Transverse colon (tissue), 4 donors: ENCODE measurements at regions not wholly inside any gene's neighbourhood (a gene's known extent, or its start where the extent isn't known, plus 50 kb on each side); places are given as distances from the start of the nearest gene placed in this dataset.
"Not testable (repeated sequence)": the region's sequence is repeated elsewhere in the genome, so short reads cannot be mapped to it uniquely, and the experiment has no call there.

Experiments used
- DNase-seq: peaks from one replicate; pipeline ENCODE4 v3.0.0-alpha.2; 2019
- H3K27ac ChIP-seq, 4 donors: fragments of 200-600 bp; sonication (generic); 2 replicates each; pipeline ENCODE4 v1.5.1; 2016 to 2018; ENCODE audit warnings: inconsistent platforms in 4 of 4
- H3K27me3 ChIP-seq: fragments of 200-600 bp; sonication (generic); 2 replicates; pipeline ENCODE4 v1.5.1; 2017; ENCODE audit warnings: inconsistent platforms
- H3K36me3 ChIP-seq, 4 donors: fragments of 200-600 bp; sonication (generic); 2 replicates each; pipeline ENCODE4 v1.5.1; 2017 to 2019; ENCODE audit warnings: inconsistent platforms in 4 of 4
- H3K4me1 ChIP-seq, 4 donors: fragments of 200-600 bp; sonication (generic); 2 replicates each; pipeline ENCODE4 v1.5.1; 2017 to 2020; ENCODE audit warnings: inconsistent platforms in 4 of 4
- H3K4me3 ChIP-seq, 4 donors: fragments of 200-600 bp; sonication (generic); 1 replicate in 1 of 4; 2 replicates in 3 of 4; pipeline versions ENCODE4 v1.5.1 to v1.6.1; 2017 to 2019; ENCODE audit warnings: inconsistent platforms in 4 of 4
- H3K9me3 ChIP-seq, 2 donors: fragments of 200-600 bp; sonication (generic); 2 replicates each; pipeline ENCODE4 v1.5.1; 2017 to 2019; ENCODE audit warnings: inconsistent platforms in 2 of 2
- CTCF ChIP-seq, 5 experiments: fragments of 200-600 bp in 3 of 5; fragments of 450-650 bp in 2 of 5; sonication (generic) in 3 of 5; IDR thresholded peaks; 1 replicate in 2 of 5; 2 replicates in 3 of 5; pipeline ENCODE4 v1.5.1; 2016 to 2017; ENCODE audit warnings: antibody characterized with exemption in 5 of 5, inconsistent platforms in 3 of 5, mild to moderate bottlenecking in 2 of 5, moderate library complexity in 1 of 5
- EP300 ChIP-seq: sonication (generic); formaldehyde crosslinking; IDR thresholded peaks from one replicate; pipeline ENCODE4 v1.6.1; 2017; ENCODE audit warnings: antibody characterized with exemption, low read depth
- POLR2A ChIP-seq: fragments of 450-650 bp; IDR thresholded peaks from one replicate; pipeline ENCODE4 v1.6.1; 2016; ENCODE audit warnings: antibody characterized with exemption, mild to moderate bottlenecking, moderate library complexity
- POLR2AphosphoS5 ChIP-seq, 3 donors: sonication (generic); formaldehyde crosslinking; IDR thresholded peaks; one replicate each; pipeline ENCODE4 v1.6.1; 2016; ENCODE audit warnings: antibody characterized with exemption in 3 of 3
- WGBS, 2 donors: methylation state at CpG; one replicate each; pipeline ENCODE4 v1.1.5; 2018; ENCODE audit warnings: low coverage in 1 of 2; 5-methylcytosine and 5-hydroxymethylcytosine counted together
- in situ Hi-C, 4 donors: fragments of 200-750 bp; cut with MboI; loops; one replicate each; pipeline versions ENCODE4 v1.15.0 to v1.15.1; 2017; ENCODE audit warnings: low sequenced_read_pairs in 3 of 4, low pct_ligation_motif_present in 1 of 4, low pct_unique_long_range_greater_than_20kb in 1 of 4
- intact Hi-C: fragments of 100-400 bp; cut with DNase I; formaldehyde crosslinking; loops from one replicate; pipeline ENCODE4 v1.15.1; 2023; ENCODE audit warnings: low total_unique reads

- H3K36me3 ChIP-seq, result no peaks in the 10 kb centered on the region
- WGBS, 2 donors, result 94% methylated on average over 4 of the region's 4 CpGs; no CpG with 5 or more reads in 1 of the 2 donors
- intact Hi-C loops, result no loop called here
- no peak overlapping the region for H3K27ac ChIP-seq
- H3K9me3 ChIP-seq, result no peaks in the 10 kb centered on the region
- H3K4me1 ChIP-seq, result no peaks in the 10 kb centered on the region
- TF ChIP-seq CTCF (IDR thresholded peaks at IDR 0.05) (no peak), EP300 (no peak), POLR2AphosphoS5 (IDR thresholded peaks at IDR 0.05) (no peak), POLR2A (no peak)
- in situ Hi-C loops, result no loop called here
- no peaks in the 10 kb centered on the region for H3K27me3 ChIP-seq
- H3K4me3 ChIP-seq, result no peak overlapping the region
- DNase-seq, result no peak
Observed at GRCh38 chr2:36165132-36165531, 190.4 kb upstream of the CRIM1 start.

GRCh38 chr2:36163520-36164254 is 191.9 kb upstream of the CRIM1 start:
- in situ Hi-C loops, result no loop called here
- H3K4me3 ChIP-seq, result no peak overlapping the region
- WGBS, 2 donors, result 80 to 96% methylated on average over 2 to 3 of the region's 3 CpGs
- intact Hi-C loops, result no loop called here
- no peak for DNase-seq
- H3K4me1 ChIP-seq, result no peaks in the 10 kb centered on the region
- H3K27me3 ChIP-seq, result no peaks in the 10 kb centered on the region
- H3K9me3 ChIP-seq, result no peaks in the 10 kb centered on the region
- no peak overlapping the region for H3K27ac ChIP-seq
- TF ChIP-seq CTCF (IDR thresholded peaks at IDR 0.05), result no peak
- H3K36me3 ChIP-seq, result no peaks in the 10 kb centered on the region

- intact Hi-C loops, H3K4me3 ChIP-seq, H3K4me1 ChIP-seq, DNase-seq, H3K36me3 ChIP-seq, H3K27me3 ChIP-seq, in situ Hi-C loops, H3K9me3 ChIP-seq, H3K27ac ChIP-seq: not testable (repeated sequence)
- 91 to 100% methylated on average over 1 of the region's 1 CpG for WGBS, 2 donors
Observed at GRCh38 chr2:36157093-36157492, 198.5 kb upstream of the CRIM1 start.

GRCh38 chr2:36147670-36148390 is 207.7 kb upstream of the CRIM1 start:
- TF ChIP-seq EP300 (no peak), CTCF (IDR thresholded peaks at IDR 0.05) (no peak), POLR2AphosphoS5 (IDR thresholded peaks at IDR 0.05) (no peak), POLR2A (no peak)
- Histone ChIP-seq H3K4me3 (no peak overlapping the region), H3K27ac (no peak overlapping the region), H3K4me1 (no peaks in the 10 kb centered on the region), H3K36me3 (no peaks in the 10 kb centered on the region), H3K27me3 (no peaks in the 10 kb centered on the region), H3K9me3 (no peaks in the 10 kb centered on the region)
- no peak for DNase-seq
- in situ Hi-C loops, result no loop called here
- intact Hi-C loops, result no loop called here
- 61 to 65% methylated on average over 4 of the region's 4 CpGs for WGBS, 2 donors
